ENCODE measurements at regions not wholly inside any gene's neighbourhood (a gene's known extent, or its start where the extent isn't known, plus 50 kb on each side); places are given as distances from the start of the nearest gene placed in this dataset.
"Not testable (repeated sequence)": the region's sequence is repeated elsewhere in the genome, so short reads cannot be mapped to it uniquely, and the experiment has no call there.

GRCh38 chr2:136319651-136320050 is 201.7 kb upstream of the CXCR4 start:
- no peak for DNase-seq

GRCh38 chr2:136319237-136319636 is 201.3 kb upstream of the CXCR4 start:
- no peak for DNase-seq

GRCh38 chr2:136314240-136314639 is 196.3 kb upstream of the CXCR4 start:
- no peak for DNase-seq

- DNase-seq: not testable (repeated sequence)
Observed at GRCh38 chr2:136312568-136312967, 194.6 kb upstream of the CXCR4 start.

- no peak for DNase-seq
Observed at GRCh38 chr2:136310797-136311603, 193.1 kb upstream of the CXCR4 start.

GRCh38 chr2:136310005-136310495 is 192.1 kb upstream of the CXCR4 start:
- no peak for DNase-seq

- no peak for DNase-seq
Observed at GRCh38 chr2:136308611-136309010, 190.7 kb upstream of the CXCR4 start.

- no peak for DNase-seq
Observed at GRCh38 chr2:136306836-136307235, 188.9 kb upstream of the CXCR4 start.

- DNase-seq: no peak
Observed at GRCh38 chr2:136305517-136306192, 187.7 kb upstream of the CXCR4 start.

- no peak for DNase-seq
Observed at GRCh38 chr2:136301006-136301405, 183.1 kb upstream of the CXCR4 start.

- no peak for DNase-seq
Observed at GRCh38 chr2:136298631-136299030, 180.7 kb upstream of the CXCR4 start.

GRCh38 chr2:136297994-136298393 is 180.0 kb upstream of the CXCR4 start:
- no peak for DNase-seq

GRCh38 chr2:136297312-136297711 is 179.4 kb upstream of the CXCR4 start:
- DNase-seq: no peak

GRCh38 chr2:136295168-136295567 is 177.2 kb upstream of the CXCR4 start:
- no peak for DNase-seq

- no peak for DNase-seq
Observed at GRCh38 chr2:136291871-136292270, 173.9 kb upstream of the CXCR4 start.

- DNase-seq: no peak
Observed at GRCh38 chr2:136290326-136290725, 172.4 kb upstream of the CXCR4 start.

GRCh38 chr2:136288249-136288648 is 170.3 kb upstream of the CXCR4 start:
- DNase-seq: no peak

- DNase-seq: no peak
Observed at GRCh38 chr2:136286423-136286822, 168.5 kb upstream of the CXCR4 start.

GRCh38 chr2:136284226-136285119 is 166.5 kb upstream of the CXCR4 start:
- no peak for DNase-seq

- DNase-seq: no peak
Observed at GRCh38 chr2:136282251-136282650, 164.3 kb upstream of the CXCR4 start.

- no peak for DNase-seq
Observed at GRCh38 chr2:136281281-136282114, 163.5 kb upstream of the CXCR4 start.

GRCh38 chr2:136266346-136266745 is 148.4 kb upstream of the CXCR4 start:
- DNase-seq: not testable (repeated sequence)
